ENCODE measurements at regions not wholly inside any gene's neighbourhood (a gene's known extent, or its start where the extent isn't known, plus 50 kb on each side); places are given as distances from the start of the nearest gene placed in this dataset.

DNA sequence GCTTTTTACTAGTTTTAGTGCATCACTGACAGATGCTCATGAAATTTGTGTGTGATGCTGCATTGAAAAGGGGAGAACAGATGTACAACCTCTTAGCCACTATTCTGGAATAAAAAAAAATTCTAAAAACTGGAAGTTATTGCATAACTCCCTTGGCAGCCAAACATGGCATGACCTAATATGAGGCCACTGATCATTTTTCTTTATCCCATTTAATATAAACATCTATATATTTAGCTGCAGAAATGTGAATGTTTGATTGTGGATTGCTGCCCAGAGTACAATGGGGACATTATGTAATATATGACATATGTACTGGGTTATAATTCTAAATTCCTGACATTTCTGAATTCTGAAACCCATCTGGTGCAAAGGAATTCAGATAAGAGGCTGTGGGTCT is 86.5 kb downstream of the CDCA7 start:
- TF ChIP-seq POLR2AphosphoS5 (IDR thresholded peaks at IDR 0.05) (no peak), POLR2A (IDR thresholded peaks at IDR 0.05) (no peak)
- TF ChIP-seq, protein P1, sequence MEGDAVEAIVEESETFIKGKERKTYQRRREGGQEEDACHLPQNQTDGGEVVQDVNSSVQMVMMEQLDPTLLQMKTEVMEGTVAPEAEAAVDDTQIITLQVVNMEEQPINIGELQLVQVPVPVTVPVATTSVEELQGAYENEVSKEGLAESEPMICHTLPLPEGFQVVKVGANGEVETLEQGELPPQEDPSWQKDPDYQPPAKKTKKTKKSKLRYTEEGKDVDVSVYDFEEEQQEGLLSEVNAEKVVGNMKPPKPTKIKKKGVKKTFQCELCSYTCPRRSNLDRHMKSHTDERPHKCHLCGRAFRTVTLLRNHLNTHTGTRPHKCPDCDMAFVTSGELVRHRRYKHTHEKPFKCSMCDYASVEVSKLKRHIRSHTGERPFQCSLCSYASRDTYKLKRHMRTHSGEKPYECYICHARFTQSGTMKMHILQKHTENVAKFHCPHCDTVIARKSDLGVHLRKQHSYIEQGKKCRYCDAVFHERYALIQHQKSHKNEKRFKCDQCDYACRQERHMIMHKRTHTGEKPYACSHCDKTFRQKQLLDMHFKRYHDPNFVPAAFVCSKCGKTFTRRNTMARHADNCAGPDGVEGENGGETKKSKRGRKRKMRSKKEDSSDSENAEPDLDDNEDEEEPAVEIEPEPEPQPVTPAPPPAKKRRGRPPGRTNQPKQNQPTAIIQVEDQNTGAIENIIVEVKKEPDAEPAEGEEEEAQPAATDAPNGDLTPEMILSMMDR (IDR thresholded peaks at IDR 0.05), result no peak
